ENCODE measurements at regions not wholly inside any gene's neighbourhood (a gene's known extent, or its start where the extent isn't known, plus 50 kb on each side); places are given as distances from the start of the nearest gene placed in this dataset.

GRCh38 chr13:62375653-62376052 is 960.0 kb upstream of the PCDH20 start:
- TF ChIP-seq CTCF (IDR thresholded peaks at IDR 0.05) (no peak), POLR2A (IDR thresholded peaks at IDR 0.05) (no peak)
